Kidney (tissue), 13 donors: ENCODE measurements at regions not wholly inside any gene's neighbourhood (a gene's known extent, or its start where the extent isn't known, plus 50 kb on each side); places are given as distances from the start of the nearest gene placed in this dataset.

Source experiments
- DNase-seq, 5 donors: peaks; one replicate each; pipeline ENCODE4 v3.0.0-alpha.2; 2013 to 2020
- FAIRE-seq: peaks from 2 replicates; lab custom pipeline; 2012; peaks lifted over from hg19 to GRCh38; lab: Jason Lieb, UNC
- H3K27ac ChIP-seq, 2 donors: one replicate each; pipeline ENCODE4 v1.7.0; 2013; ENCODE audit warnings: low read depth in 2 of 2, low read length in 2 of 2, inconsistent platforms in 1 of 2
- H3K27me3 ChIP-seq: one replicate; pipeline ENCODE4 v1.7.1; 2013; ENCODE audit warnings: low read length, inconsistent platforms; ENCODE audit not compliant: control insufficient read depth, insufficient read depth
- H3K36me3 ChIP-seq, 3 donors: one replicate each; pipeline versions ENCODE4 v1.7.0 to v1.7.1; 2013; ENCODE audit warnings: low read length in 3 of 3, control low read depth in 1 of 3, inconsistent platforms in 1 of 3; ENCODE audit not compliant: insufficient read depth in 3 of 3, control insufficient read depth in 2 of 3
- H3K4me1 ChIP-seq, 3 donors: one replicate each; pipeline versions ENCODE4 v1.7.0 to v1.7.1; 2013; ENCODE audit warnings: low read length in 3 of 3, inconsistent platforms in 1 of 3, low read depth in 1 of 3; ENCODE audit not compliant: control insufficient read depth in 2 of 3, insufficient read depth in 2 of 3
- H3K4me3 ChIP-seq, 3 donors: one replicate each; pipeline versions ENCODE4 v1.7.0 to v1.8.1; 2013; ENCODE audit warnings: low read length in 3 of 3, control low read depth in 1 of 3, inconsistent platforms in 1 of 3
- H3K9ac ChIP-seq, 3 donors: one replicate each; pipeline versions ENCODE4 v1.7.0 to v1.7.1; 2013; ENCODE audit warnings: low read length in 3 of 3, control low read depth in 1 of 3, inconsistent platforms in 1 of 3
- H3K9me3 ChIP-seq, 3 donors: one replicate each; pipeline versions ENCODE4 v1.7.0 to v1.7.1; 2013; ENCODE audit warnings: low read length in 3 of 3, control low read depth in 1 of 3, inconsistent platforms in 1 of 3; ENCODE audit not compliant: control insufficient read depth in 2 of 3, insufficient read depth in 1 of 3
- intact Hi-C: fragments of 100-400 bp; cut with DNase I; formaldehyde crosslinking; loops from one replicate; pipeline ENCODE4 v1.11.1; 2022
- TF ChIP-seq, protein P1 (sequence below): IDR thresholded peaks from 3 replicates; pipeline ENCODE4 v1.5.1; 2012; ENCODE audit warnings: mild to moderate bottlenecking, moderate library complexity, borderline replicate concordance; ENCODE audit not compliant: insufficient read depth; ENCODE audit errors: extremely low read depth
- donor health status: control.
- donor health status: control.
- donor health status: control.
- donor health status: control.
- donor health status: control.
- donor health status: DM: yes; HTN: yes; CAD: no.
- donor health status: Normal renal cell carcinoma (clear cell type).

DNA sequence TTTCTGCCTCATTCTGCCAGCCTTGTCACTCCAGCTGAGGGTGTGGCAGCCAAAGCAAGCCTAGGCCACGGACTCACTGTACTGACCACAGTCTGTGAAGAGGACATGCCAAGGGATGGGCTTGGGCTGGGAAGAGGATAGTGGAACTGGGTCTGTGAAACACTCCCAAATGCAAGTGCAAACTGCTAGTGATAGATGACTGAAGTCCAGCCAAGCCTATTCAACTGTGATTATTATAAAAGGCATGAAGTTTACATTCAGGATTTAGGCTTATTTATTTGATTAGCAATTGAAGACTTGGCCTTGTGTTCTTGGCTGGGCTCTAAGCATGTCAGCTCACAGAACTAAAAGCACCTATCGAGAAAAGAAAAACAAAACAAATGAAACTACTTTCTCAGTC, 84.9 kb upstream of the UBE2E1 start:
- Histone ChIP-seq H3K9me3 (no peaks in the 10 kb centered on the region), H3K27ac (no peak overlapping the region), H3K4me1 (no peaks in the 10 kb centered on the region), H3K36me3 (no peaks in the 10 kb centered on the region), H3K4me3 (no peak overlapping the region), H3K9ac (no peak overlapping the region), H3K27me3 (no peaks in the 10 kb centered on the region)
- intact Hi-C loops = no loop called here
- TF ChIP-seq, protein P1, sequence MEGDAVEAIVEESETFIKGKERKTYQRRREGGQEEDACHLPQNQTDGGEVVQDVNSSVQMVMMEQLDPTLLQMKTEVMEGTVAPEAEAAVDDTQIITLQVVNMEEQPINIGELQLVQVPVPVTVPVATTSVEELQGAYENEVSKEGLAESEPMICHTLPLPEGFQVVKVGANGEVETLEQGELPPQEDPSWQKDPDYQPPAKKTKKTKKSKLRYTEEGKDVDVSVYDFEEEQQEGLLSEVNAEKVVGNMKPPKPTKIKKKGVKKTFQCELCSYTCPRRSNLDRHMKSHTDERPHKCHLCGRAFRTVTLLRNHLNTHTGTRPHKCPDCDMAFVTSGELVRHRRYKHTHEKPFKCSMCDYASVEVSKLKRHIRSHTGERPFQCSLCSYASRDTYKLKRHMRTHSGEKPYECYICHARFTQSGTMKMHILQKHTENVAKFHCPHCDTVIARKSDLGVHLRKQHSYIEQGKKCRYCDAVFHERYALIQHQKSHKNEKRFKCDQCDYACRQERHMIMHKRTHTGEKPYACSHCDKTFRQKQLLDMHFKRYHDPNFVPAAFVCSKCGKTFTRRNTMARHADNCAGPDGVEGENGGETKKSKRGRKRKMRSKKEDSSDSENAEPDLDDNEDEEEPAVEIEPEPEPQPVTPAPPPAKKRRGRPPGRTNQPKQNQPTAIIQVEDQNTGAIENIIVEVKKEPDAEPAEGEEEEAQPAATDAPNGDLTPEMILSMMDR = no peak
- FAIRE-seq = no peak
- DNase-seq = no peak

DNA sequence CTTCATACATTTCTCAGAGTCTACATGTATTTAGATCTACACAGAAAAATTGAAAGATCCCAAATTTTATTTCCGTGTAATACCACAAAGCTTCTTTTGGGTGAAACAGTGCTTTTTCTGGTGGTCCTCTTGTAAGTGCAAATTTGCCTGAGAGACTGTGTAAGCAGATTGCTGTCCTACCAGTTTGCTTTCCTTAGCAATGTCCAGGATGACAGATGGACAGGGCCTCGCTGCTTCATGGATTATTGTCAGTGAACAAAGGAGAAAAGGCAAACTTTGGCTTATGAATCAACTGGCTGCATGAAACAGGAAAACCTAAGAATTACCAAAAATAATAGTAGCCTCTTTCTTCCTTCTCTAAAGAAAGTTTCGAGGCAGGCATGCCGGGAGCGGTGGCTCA, 82.6 kb upstream of the UBE2E1 start:
- intact Hi-C loops = no loop called here
- no peaks in the 10 kb centered on the region for H3K36me3 ChIP-seq
- no peak for DNase-seq
- no peaks in the 10 kb centered on the region for H3K4me1 ChIP-seq
- TF ChIP-seq, protein P1 = no peak
- no peaks in the 10 kb centered on the region for H3K9me3 ChIP-seq
- no peak overlapping the region for H3K9ac ChIP-seq
- FAIRE-seq = no peak
- H3K27me3 ChIP-seq = no peaks in the 10 kb centered on the region
- no peak overlapping the region for H3K4me3 ChIP-seq
- no peak overlapping the region for H3K27ac ChIP-seq

DNA sequence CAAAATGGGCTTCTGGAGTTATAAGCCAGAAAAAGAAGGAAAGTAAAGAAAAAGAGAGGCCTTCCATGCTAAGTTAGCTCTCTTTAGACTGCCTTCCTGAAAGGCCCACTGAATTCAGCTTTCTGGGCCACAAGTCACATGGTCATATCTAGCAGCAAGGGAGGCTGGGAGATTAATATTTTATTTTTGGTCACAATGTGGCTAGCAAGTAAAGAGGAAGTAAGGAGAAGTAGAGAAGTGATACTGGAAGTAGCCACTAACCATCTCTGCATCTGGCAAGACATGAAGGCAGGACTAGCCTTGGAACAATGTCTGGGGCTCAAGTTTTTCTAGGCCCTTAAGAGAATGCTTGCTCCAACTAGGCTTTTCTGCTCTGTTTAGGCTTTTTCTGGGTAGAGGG, 81.8 kb upstream of the UBE2E1 start:
- Histone ChIP-seq H3K4me3 (no peak overlapping the region), H3K9ac (no peak overlapping the region), H3K27me3 (no peaks in the 10 kb centered on the region), H3K36me3 (no peaks in the 10 kb centered on the region), H3K27ac (no peak overlapping the region), H3K4me1 (no peaks in the 10 kb centered on the region), H3K9me3 (no peaks in the 10 kb centered on the region)
- no peak for FAIRE-seq
- intact Hi-C loops = no loop called here
- TF ChIP-seq, protein P1 = no peak
- no peak for DNase-seq

DNA sequence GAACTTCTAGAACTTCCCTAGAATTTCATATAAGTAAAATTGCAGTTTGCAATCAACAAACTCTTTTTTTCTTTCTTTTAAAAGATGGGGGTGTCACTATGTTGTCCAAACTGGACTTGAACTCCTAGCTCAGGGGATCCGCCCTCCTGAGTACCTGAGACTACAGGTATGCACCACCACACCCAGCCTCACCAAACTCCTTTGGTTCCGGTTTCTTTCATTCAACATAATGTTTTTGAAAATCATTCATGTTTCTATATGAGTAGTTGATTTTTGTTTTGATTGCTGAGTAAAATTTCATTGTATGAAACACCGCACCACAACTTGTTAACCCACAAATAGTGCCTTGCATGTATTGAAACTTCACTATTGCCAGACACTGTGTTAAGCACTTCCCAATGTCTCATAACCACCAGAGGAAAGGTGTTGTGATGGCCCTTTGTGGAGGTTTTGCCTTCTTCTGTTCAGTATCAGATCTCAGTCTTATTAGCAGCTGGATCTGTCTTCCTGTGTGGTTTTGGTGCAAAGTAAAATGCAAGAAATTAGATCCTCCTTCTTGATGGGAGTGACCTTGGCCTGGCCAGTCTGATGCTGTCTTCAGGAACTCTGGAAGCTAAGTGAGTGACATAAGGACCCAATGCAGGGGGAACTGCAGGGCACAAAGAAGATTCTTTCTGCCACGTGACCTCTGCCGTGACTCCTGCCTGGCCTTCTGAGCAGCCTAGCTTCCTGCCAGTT, 78.8 kb upstream of the UBE2E1 start:
- DNase-seq = peak in 1 of 5 donors; percentile 41
- intact Hi-C loops = no loop called here
- Histone ChIP-seq H3K4me1 (no peaks in the 10 kb centered on the region), H3K9me3 (no peaks in the 10 kb centered on the region), H3K27me3 (no peaks in the 10 kb centered on the region), H3K4me3 (no peak overlapping the region), H3K27ac (no peak overlapping the region), H3K9ac (no peak overlapping the region), H3K36me3 (no peaks in the 10 kb centered on the region)
- no peak for FAIRE-seq
- TF ChIP-seq, protein P1 = no peak
